ENCODE measurements at regions not wholly inside any gene's neighbourhood (a gene's known extent, or its start where the extent isn't known, plus 50 kb on each side); places are given as distances from the start of the nearest gene placed in this dataset.

DNA sequence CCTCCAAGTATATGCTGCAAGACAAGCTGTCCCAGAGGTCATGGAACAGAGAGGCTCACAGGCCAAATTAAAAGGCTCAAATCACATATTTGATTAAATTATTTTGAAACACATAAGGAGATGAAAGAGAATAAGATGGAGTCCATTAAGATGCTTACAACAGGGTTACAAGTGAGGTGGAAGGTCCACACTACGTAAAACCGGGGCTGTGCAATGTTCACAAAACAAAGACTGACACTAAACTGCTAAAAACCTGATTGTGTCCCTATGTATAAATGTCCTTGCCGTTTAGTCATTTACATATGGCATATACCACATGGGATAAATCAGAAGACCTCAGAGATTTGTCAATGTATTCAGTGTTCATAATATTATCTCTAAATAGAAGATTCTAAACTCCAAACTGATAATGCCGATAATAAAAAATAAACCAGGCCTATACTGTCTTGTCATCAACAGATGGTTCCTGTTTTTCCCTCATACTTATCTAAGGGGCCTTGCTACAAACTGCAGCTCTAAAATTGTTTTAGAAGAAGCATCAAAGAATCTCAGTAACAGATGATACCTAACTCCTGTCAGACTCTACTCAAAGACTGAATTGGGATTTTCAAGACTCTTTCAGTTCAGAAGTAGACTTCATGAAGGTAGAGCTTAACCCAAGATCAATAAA lies 51.8 kb upstream of the RIPOR2 start:
- no peaks in the 10 kb centered on the region for H3K9me3 ChIP-seq
- peaks cover 41 to 55% of the 10 kb centered on the region in 2 experiments for H3K4me1 ChIP-seq (ENCODE audit: control insufficient read depth in 1 of 2, insufficient read depth in 1 of 2, low read depth in 1 of 2, low read length in 1 of 2)
- no peaks in the 10 kb centered on the region for H3K27me3 ChIP-seq
- no peak overlapping the region for H3K4me3 ChIP-seq (ENCODE audit: low read depth in 1 of 2, low read length in 1 of 2)
- TF ChIP-seq, protein P1, sequence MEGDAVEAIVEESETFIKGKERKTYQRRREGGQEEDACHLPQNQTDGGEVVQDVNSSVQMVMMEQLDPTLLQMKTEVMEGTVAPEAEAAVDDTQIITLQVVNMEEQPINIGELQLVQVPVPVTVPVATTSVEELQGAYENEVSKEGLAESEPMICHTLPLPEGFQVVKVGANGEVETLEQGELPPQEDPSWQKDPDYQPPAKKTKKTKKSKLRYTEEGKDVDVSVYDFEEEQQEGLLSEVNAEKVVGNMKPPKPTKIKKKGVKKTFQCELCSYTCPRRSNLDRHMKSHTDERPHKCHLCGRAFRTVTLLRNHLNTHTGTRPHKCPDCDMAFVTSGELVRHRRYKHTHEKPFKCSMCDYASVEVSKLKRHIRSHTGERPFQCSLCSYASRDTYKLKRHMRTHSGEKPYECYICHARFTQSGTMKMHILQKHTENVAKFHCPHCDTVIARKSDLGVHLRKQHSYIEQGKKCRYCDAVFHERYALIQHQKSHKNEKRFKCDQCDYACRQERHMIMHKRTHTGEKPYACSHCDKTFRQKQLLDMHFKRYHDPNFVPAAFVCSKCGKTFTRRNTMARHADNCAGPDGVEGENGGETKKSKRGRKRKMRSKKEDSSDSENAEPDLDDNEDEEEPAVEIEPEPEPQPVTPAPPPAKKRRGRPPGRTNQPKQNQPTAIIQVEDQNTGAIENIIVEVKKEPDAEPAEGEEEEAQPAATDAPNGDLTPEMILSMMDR (IDR thresholded peaks at IDR 0.05): no peak
- H3K27ac ChIP-seq: peak overlapping the region; percentile 26
- H3K36me3 ChIP-seq: no peaks in the 10 kb centered on the region

GRCh38 chr6:24988562-24988961 lies 52.8 kb upstream of the RIPOR2 start:
- TF ChIP-seq, protein P1 (IDR thresholded peaks at IDR 0.05): no peak

DNA sequence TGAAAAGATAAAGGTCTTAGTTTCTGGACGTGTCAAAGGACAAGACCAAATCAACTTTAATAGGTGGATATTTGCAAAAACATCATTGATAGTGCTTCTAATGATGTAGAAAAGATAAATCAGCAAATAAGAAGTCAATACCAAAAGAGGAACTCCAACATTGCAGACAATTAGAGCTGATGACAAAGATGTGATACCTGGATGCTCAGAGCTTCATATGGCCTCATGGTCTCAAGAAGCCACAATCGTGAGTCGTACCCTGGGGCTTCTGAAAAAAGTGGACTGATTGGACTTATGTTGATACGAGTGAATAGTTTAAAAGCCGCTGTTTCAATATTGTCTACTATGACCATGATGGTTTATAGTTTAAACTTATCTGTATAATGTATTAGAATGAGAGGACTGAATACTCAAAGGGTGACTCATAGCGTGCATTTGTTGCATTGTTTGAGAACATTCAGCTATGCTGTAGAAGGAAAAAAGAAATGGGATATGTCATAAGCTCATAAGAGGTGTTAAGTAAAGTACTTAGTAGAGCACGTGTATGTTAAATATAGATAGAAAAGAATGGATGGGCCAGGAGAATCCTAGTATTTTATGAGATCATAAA lies 54.6 kb upstream of the RIPOR2 start:
- H3K4me3 ChIP-seq (ENCODE audit: low read depth in 1 of 2, low read length in 1 of 2): no peak overlapping the region
- H3K4me1 ChIP-seq (ENCODE audit: control insufficient read depth in 1 of 2, insufficient read depth in 1 of 2, low read depth in 1 of 2, low read length in 1 of 2): peaks cover 67 to 78% of the 10 kb centered on the region in 2 experiments
- TF ChIP-seq, protein P1 (IDR thresholded peaks at IDR 0.05): no peak
- no peaks in the 10 kb centered on the region for H3K9me3 ChIP-seq
- H3K36me3 ChIP-seq: no peaks in the 10 kb centered on the region
- H3K27ac ChIP-seq: peak overlapping the region; percentile 71
- H3K27me3 ChIP-seq: no peaks in the 10 kb centered on the region

More at GRCh38 chr6:24988562-24988961, 52.8 kb upstream of the RIPOR2 start:
- Histone ChIP-seq H3K27me3 (no peaks in the 10 kb centered on the region), H3K9me3 (no peaks in the 10 kb centered on the region), H3K36me3 (no peaks in the 10 kb centered on the region), H3K4me1 (ENCODE audit: control insufficient read depth in 1 of 2, insufficient read depth in 1 of 2, low read depth in 1 of 2, low read length in 1 of 2) (peaks cover 50 to 61% of the 10 kb centered on the region in 2 experiments), H3K27ac (peak overlapping the region; percentile 8), H3K4me3 (ENCODE audit: low read depth in 1 of 2, low read length in 1 of 2) (no peak overlapping the region)

DNA sequence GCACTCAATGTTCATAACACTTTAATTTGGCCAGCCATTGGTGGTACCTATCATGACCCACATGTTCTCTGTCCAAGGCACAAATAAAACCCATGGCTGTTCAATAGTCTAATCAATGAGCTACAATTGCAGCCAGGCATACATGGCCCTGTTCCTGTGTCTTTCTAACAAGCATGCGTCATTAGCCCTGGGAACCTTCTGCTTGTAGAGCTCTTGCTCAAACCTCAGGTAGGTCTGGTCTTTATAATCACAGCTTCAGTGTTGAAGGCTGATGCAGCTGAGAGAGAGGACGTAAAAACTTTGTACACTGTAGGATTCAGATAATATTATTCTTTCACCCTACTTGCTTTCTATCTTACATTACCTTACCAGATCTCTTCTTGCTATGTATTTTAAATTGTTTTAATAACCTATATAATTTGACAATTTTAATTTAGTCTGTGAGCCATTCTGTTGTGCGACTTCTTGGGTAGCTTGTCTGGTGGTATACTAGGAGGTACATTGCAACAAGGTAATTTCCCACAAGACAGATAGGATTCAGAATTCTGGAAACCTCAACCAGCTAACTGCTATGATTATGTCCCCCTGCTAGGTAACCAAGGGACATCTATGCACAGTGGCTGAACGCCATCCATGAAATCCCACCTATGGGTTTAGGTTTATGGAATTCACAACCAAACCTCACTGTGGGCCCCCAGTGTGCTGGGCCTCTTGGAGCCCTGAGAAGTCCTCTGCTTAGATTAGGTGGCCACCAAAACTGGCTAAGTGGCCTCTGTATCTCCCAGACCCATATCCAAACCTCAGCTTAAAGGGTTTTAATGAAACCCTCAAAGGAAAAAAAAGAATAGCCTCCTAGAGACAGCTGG lies 55.4 kb upstream of the RIPOR2 start:
- Histone ChIP-seq H3K27me3 (no peaks in the 10 kb centered on the region), H3K4me3 (ENCODE audit: low read depth in 1 of 2, low read length in 1 of 2) (peak overlapping the region; percentile 23 to 35), H3K4me1 (ENCODE audit: control insufficient read depth in 1 of 2, insufficient read depth in 1 of 2, low read depth in 1 of 2, low read length in 1 of 2) (peaks cover 74 to 78% of the 10 kb centered on the region in 2 experiments), H3K9me3 (no peaks in the 10 kb centered on the region), H3K27ac (peak overlapping the region; percentile 71), H3K36me3 (no peaks in the 10 kb centered on the region)
- TF ChIP-seq, protein P1 (IDR thresholded peaks at IDR 0.05): no peak

- Histone ChIP-seq H3K27me3 (no peaks in the 10 kb centered on the region), H3K9me3 (no peaks in the 10 kb centered on the region), H3K4me1 (ENCODE audit: control insufficient read depth in 1 of 2, insufficient read depth in 1 of 2, low read depth in 1 of 2, low read length in 1 of 2) (peaks cover 74 to 78% of the 10 kb centered on the region in 2 experiments), H3K4me3 (ENCODE audit: low read depth in 1 of 2, low read length in 1 of 2) (peak overlapping the region; percentile 23 to 35), H3K27ac (peak overlapping the region; percentile 71), H3K36me3 (no peaks in the 10 kb centered on the region)
- TF ChIP-seq, protein P1 (IDR thresholded peaks at IDR 0.05): peak; percentile 88
Measured at GRCh38 chr6:24991810-24992467, 56.2 kb upstream of the RIPOR2 start.

All from neutrophil (primary cell).